NCI-H82 (cell line): ENCODE measurements at regions not wholly inside any gene's neighbourhood (a gene's known extent, or its start where the extent isn't known, plus 50 kb on each side); places are given as distances from the start of the nearest gene placed in this dataset.
"Not testable (repeated sequence)": the region's sequence is repeated elsewhere in the genome, so short reads cannot be mapped to it uniquely, and the experiment has no call there.

Source experiments
- DNase-seq: peaks from one replicate; lab custom pipeline; 2025; lab: John Stamatoyannopoulos, UW

GRCh38 chr3:35275768-35276167, 363.6 kb upstream of the ARPP21 start:
- no peak for DNase-seq

DNA sequence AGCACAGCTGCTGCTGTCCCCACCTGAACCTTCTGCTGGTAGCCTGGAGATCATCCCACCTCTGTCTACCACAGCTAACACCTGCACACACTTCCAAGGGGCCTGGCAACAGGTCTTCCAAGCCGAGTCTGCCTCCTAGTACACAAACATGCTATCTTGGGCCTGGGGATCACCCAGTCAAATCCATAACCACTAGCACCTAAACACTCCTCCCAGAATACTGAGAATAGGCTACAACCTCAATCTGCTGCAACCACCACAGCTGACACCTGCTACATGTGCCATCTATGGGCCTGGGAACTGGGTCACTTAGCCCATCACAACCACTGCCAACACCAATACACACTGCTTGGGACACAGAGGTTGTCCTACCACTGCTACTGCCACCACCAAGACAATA, 362.8 kb upstream of the ARPP21 start:
- DNase-seq, result no peak

DNA sequence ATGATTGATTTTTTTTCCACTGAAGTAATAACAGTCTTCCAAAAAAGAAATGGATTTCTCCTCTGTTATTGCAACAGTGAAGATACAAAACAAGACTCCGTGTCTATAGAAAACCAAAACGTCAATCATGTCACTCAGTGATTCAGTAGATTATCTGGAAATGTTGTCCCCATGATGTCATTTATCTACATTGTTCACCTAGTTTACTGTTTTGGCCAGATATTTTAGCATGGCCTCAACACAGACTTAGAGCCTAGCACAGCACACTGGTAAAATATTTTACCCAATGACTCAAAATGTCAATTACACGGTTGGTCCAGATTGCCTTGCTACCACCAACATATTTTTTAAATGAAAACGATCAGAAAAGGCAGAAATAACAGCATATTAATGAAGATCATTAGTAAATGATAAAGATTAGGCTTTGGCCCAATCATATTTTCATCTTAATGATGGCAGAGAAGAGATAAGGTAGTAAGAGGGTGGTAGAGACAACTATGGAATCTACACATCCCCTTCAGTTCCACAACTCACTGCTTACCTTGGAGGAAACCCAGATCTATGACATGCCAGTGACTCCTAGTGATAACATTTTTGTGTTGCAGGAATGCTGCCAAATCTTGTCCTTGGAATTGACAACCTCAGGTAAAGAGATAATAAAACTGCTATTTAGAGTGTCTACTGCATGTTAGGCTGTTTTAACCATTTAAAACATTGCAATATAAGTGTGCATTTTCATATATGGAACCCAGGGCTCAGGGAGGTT, 347.7 kb upstream of the ARPP21 start:
- DNase-seq, result no peak

DNA sequence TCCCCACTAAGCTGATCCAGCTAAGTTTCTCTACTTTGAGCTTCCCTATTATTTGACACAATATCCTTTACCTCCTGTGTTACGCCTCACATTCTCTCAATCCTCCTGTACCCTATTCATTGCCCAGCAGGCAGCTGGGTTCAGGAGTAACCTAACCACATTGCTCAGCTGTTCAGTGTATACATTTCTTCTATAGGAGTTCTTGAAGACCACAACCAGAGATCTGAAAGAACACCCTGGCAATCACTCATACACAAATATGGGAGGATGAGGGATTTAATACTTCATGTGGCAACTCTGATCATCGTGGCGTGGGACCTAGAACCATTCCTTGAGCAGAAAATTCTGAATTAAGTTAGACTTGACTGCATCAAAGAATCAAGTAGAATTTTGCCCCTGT, 346.8 kb upstream of the ARPP21 start:
- no peak for DNase-seq

DNA sequence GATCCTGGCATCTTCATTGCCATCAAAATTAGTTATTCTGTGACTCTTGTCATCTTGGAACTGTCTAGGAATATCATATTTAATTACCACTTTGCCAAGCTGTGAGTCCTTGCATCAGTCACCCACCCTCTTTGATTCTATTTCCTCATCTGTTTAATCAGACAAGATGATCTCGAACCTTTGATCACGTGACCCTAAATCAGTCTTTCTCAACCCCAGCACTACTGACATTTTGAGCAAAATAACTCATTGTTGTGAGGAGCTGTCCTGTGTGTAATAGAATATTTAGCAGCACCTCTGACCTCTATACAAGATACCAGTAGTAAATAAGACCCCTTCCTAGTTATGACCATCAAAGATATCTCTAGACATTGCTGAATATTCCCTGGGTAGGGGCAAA, 343.4 kb upstream of the ARPP21 start:
- DNase-seq, result no peak

- no peak for DNase-seq
Observed at GRCh38 chr3:35296533-35296932, 342.8 kb upstream of the ARPP21 start.

DNA sequence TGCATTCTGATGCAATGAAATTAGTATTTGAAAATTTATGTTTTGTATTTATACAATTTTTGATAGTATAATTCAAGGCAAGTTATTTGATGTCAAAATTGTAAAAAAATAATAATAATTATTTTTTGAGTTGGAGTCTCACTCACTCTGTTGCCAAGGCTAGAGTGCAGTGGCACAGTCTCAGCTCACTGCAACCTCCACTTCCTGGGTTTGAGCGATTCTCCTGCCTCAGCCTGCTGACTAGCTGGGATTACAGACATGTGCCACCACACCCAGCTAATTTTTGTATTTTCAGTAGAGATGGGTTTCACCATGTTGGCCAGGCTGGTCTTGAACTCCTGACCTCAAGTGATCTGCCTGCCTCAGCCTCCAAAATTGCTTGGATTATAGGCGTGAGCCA, 342.4 kb upstream of the ARPP21 start:
- not testable (repeated sequence) for DNase-seq

DNA sequence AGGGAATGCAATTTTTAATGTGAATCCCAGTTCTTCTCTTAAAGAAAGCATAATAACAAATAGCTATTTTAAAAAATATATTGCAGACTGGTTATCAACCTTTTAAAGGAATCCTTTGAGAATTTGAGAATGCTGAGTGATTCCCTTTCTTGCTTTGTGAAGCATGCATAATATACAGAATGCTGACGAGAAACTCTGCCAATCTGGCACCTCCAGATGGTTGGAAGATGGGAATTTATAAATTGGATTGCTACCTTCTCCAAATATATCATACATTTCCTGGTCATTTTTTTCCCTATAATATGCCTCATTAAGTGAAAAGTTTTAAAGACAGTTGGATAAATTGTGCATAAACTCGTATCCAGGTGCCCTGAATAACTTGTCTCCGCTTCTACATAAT, 333.9 kb upstream of the ARPP21 start:
- DNase-seq, result peak; percentile 34

DNA sequence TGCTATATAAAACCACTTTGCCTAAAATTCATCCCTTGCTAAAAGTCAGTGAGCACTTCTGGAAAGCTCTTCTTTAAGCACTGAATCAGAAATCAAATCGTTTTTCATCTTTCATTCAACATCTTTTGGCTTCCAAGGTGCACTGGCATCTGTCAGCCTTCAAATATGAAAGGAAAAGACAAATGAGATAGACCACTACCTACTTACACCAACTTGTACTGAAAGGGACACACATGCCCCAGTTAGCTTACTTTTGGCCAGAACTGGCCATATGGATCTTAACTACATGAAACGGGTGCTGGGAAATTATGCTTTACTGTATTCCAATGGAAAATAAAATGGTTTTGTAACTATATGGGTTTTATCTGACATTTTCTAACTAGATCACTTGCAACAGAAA, 332.0 kb upstream of the ARPP21 start:
- no peak for DNase-seq

GRCh38 chr3:35316841-35317240, 322.5 kb upstream of the ARPP21 start:
- not testable (repeated sequence) for DNase-seq

DNA sequence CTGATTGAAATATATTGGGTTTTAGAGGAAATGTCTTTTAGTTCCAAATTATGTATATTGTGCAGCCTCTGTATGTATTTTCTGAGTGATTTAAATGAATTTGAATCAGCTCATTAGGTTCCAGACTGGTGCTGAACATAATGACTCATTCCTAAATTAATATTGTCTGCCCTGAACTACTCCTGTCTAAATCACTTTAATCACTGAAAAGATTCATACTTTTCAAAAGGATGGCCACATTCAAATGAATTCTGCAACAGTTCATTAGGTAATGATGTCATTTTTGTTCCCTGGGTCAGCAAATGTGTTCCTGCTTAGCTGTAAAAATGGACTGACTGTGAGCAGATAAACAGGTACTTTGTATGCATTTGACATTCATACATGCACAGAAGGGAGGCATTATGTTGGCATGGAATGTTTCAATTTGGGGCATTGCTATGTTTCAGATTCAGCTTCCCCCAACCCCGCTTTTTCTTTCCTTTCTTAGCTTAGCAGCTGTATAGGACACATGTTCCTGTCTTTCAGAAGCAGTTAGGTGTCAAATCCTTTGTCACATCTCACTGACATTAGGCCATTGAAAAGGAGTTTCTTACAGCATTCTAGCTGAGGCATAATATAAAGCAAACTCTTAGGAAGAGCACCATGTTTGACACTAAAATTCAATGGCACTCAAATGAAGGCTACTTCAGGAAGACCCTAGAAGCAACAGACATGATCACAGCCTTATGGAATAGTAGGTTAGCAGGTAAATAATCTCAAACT, 318.5 kb upstream of the ARPP21 start:
- DNase-seq, result no peak

DNA sequence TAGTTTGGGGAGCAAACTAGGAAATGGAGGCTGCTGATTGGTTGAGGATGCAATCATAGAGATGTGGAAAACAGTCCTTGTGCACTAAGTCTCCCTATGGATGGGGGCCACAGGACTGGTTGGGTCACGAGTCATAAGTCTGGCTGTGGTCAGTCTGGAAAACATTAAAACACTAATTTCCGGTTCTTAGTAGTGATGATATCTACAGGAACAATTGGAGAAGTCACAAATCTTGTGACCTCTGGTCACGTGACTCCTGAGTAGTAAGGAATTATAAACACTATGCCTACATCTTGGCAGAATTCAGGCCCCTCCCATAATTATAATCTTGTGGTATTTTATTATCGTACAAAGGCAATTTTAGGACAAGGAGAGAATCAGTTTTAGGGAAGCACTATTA, 317.3 kb upstream of the ARPP21 start:
- no peak for DNase-seq

GRCh38 chr3:35335703-35336102, 303.6 kb upstream of the ARPP21 start:
- DNase-seq, result no peak

- DNase-seq, result no peak
Observed at GRCh38 chr3:35336601-35337000, 302.7 kb upstream of the ARPP21 start.

DNA sequence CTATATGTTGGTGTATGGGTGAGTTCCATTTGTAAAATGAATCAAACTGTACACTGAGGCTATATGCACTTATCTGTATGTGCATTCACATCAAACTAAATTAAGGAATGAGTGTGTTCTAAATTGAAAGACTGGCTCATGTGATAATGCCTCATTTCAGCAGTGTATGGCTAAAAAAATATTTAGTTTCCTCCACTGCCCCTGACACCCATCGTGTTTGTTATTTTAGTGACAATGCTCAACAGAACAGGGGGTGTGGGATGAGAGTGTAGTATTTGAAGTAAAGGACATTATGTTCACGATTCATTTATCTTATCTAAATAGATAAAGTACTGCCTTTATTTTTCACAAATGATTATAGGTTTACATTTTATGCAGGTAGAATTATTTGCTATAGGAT, 301.1 kb upstream of the ARPP21 start:
- no peak for DNase-seq

DNA sequence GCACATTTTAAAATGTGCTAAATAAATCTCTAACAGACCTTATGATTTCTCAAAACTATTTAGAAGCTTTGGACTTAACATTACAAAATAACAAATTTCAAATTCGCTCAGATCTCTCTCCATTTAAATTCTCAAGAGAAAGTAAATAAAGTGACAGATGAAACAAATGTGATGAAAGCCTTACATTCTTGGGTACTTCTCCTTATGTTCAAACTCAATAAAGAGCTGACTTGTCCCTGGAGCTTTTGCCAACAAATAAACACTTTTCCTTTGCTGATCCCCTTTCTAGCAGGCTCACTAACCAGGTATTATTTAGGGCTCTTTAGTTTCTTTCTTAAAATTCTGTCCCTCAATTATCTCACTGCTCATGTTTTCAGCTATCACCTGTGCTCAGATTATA, 259.1 kb upstream of the ARPP21 start:
- DNase-seq, result no peak

DNA sequence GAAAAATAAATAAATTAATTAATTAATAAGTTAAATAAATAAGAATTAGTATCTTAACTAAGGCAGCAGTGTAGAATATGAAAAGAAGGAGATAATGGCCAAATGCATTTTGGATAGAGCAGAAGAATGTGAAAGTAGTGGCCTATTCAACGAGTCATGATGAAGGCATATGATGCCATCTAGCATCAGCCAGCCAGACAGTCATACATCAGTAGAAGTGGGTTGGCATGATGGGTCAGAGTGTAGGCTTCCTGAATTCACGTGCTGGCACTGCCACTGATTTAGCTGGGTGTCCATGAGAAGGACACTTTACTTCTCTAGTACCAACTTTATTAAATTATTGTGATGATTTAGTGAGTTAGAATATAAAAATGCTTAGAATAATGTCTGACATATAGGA, 256.1 kb upstream of the ARPP21 start:
- DNase-seq, result no peak

DNA sequence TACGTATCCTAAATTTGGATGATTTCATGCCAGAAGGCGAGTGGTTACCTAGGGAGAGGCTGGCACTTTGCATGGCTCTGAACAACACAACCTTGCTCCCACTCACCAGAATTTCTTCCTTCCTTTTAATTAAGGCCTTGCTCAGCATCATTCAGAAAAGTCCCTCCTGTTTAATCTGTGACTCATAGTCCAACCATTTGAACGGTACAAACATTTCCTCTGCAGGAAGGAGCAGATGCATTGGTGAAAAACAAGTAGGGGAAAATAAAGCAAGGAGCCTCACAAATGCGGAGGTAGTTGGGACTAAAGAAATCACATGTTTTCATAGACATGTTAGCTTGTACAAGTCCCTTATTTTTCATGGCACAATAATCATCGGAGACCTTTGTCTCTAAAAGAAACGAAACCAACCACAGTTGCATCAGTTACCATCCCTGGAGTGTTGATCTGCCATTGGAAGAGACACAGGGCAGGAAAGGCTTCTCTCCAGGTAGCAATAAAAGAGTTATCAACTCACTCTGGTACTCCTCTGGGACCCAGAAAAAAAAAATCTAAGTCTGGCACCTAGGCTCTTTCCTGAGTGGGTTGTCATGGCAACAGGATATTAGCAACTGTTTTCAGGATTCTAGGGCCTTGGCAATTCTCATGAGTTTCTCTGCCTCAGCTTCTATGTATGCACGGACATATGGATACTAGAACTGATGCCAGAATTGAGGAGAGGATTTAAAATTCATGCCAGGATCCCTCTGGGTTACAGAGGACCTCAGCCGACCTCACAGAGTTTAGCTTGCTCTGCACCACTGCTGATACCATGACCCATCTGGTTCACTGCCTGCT, 255.4 kb upstream of the ARPP21 start:
- peak; percentile 54 for DNase-seq

DNA sequence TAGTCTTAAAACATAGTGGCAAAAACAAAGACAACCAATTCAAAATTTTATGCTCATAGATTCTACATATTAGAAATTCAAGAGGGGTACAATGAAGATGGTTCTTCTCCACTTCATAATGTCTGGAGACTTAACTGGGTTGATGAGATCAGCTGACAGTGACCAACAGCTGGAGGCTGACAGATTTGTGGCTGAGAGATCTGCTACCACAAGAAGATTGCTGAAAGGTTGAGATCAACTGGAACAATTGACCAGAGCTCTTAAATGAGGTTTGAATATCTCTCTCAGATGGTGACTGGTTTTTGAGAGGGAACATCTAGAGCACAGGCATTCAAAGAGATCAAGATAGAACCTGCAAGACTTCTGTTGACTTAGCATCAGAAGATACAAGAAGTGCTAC, 254.1 kb upstream of the ARPP21 start:
- peak; percentile 7 for DNase-seq

- peak; percentile 9 for DNase-seq
Observed at GRCh38 chr3:35389907-35390306, 249.4 kb upstream of the ARPP21 start.

GRCh38 chr3:35392187-35392586, 247.1 kb upstream of the ARPP21 start:
- DNase-seq, result no peak

GRCh38 chr3:35393901-35394799, 245.2 kb upstream of the ARPP21 start:
- peak; percentile 24 for DNase-seq
